ENCODE measurements at regions not wholly inside any gene's neighbourhood (a gene's known extent, or its start where the extent isn't known, plus 50 kb on each side); places are given as distances from the start of the nearest gene placed in this dataset.

DNA sequence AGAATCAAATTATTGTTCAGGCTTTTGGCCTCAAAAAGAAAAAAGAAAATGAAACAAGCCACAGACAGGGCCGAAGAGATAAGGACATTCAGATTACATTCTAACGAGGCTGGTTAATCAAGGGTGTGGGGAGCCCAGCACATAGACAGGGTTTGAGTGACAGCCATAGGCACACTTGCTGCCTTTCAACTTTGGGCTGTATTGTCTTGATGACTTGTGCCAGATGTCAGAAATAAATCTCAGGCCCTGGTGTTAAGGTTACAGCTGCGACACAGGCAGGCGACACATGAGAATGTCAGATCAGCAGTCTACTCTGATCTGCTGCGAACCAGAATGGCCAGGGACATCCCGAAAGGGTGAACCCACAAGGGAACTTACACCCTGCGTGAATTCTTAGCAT, 231.2 kb upstream of the ARRDC4 start:
- ATAC-seq, result no peak
- Mint-ChIP-seq H3K36me3 (no peaks in the 10 kb centered on the region), H3K9me3 (no peaks in the 10 kb centered on the region), H3K27ac (no peak overlapping the region), H3K4me3 (no peak overlapping the region), H3K27me3 (no peaks in the 10 kb centered on the region), H3K4me1 (no peaks in the 10 kb centered on the region)

GRCh38 chr15:97730315-97730714, 230.2 kb upstream of the ARRDC4 start:
- Mint-ChIP-seq H3K36me3 (no peaks in the 10 kb centered on the region), H3K4me1 (no peaks in the 10 kb centered on the region), H3K4me3 (no peak overlapping the region), H3K9me3 (no peaks in the 10 kb centered on the region), H3K27me3 (no peaks in the 10 kb centered on the region), H3K27ac (no peak overlapping the region)
- no peak for ATAC-seq

DNA sequence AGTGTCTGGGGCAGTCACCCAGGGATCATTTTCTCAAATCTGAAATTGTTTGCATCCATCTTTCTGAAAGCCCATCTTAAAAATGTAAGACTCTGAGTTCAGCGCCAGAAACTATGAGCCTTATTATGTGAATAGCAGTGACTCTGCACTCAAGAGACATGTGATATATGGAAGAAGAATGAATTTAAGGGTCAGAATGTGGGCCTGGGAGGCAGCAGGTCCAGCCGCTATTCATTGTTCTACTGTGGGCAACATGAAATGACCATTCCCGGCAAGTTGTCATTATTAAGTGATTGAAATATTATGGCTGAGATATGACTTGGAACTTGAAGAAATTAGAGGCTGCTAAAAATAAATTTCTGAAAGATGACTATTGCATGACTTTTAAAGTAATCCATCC, 228.6 kb upstream of the ARRDC4 start:
- Mint-ChIP-seq H3K27ac (no peak overlapping the region), H3K36me3 (no peaks in the 10 kb centered on the region), H3K4me3 (no peak overlapping the region), H3K27me3 (no peaks in the 10 kb centered on the region), H3K4me1 (no peaks in the 10 kb centered on the region), H3K9me3 (no peaks in the 10 kb centered on the region)
- ATAC-seq, result no peak

DNA sequence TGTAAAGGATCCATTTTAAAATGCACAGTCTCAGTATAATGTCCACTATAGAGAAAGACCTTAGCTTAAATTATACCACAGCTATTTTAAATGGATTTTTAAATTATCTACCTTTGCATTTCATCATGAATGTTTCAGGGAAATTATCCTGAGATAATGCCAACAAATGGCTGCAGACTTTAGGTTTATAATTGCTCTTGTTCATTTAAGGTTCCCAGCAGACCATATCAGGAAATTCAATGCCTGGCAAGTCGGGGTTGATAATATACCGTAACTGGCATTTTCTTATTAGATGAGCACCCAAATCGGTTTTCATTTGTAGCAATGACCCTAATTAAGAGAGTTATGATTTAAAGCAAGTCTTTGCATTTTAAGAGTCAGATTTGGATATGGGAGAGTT, 227.1 kb upstream of the ARRDC4 start:
- no peak for ATAC-seq
- H3K4me1 Mint-ChIP-seq, result no peaks in the 10 kb centered on the region
- no peak overlapping the region for H3K4me3 Mint-ChIP-seq
- H3K36me3 Mint-ChIP-seq, result no peaks in the 10 kb centered on the region
- H3K27me3 Mint-ChIP-seq, result no peaks in the 10 kb centered on the region
- H3K27ac Mint-ChIP-seq, result no peak overlapping the region
- no peaks in the 10 kb centered on the region for H3K9me3 Mint-ChIP-seq

DNA sequence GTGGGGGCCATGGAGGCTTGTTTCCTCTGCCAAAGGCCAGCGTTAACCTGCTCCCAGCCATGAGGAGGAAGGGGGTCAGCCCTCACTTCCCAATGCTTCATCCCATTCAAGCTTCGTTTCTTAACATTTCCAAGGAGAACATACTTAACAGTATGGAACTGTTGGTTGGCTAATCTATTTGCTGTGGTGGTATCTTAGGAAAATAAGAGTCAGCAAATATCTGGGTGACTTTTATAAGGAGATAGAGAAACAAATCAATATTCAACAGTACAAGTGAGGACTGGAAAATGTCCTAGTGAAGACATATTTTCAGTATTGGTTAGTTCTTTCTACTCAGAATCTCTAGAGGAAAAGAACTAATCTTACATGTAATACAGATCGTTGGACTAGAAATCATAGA, 223.8 kb upstream of the ARRDC4 start:
- no peak for ATAC-seq
- Mint-ChIP-seq H3K27me3 (no peaks in the 10 kb centered on the region), H3K9me3 (no peaks in the 10 kb centered on the region), H3K27ac (no peak overlapping the region), H3K4me3 (no peak overlapping the region), H3K36me3 (no peaks in the 10 kb centered on the region), H3K4me1 (no peaks in the 10 kb centered on the region)

GRCh38 chr15:97745481-97746071, 214.9 kb upstream of the ARRDC4 start:
- no peak for ATAC-seq
- Mint-ChIP-seq H3K4me3 (no peak overlapping the region), H3K27ac (no peak overlapping the region), H3K36me3 (no peaks in the 10 kb centered on the region), H3K4me1 (no peaks in the 10 kb centered on the region), H3K9me3 (no peaks in the 10 kb centered on the region), H3K27me3 (peaks cover 3% of the 10 kb centered on the region)

DNA sequence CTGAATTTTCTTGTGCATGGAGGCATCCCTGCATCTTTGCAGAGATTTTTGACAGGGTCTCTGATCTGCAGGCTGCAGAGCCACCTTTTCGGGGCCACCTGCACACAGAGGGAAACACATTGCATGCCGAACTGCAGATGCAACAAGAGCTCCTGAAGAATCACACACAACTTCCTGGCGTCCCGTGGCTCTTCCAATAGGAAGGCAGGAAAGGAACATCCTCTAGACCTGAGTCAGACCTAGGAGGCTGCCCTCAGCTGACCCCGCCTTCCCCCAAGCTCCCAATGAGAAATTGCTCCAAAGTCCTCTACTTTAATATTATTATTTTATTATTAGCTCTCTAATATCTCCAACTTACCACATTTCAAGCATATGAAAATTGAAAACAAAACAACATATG, 213.2 kb upstream of the ARRDC4 start:
- no peak for ATAC-seq
- H3K36me3 Mint-ChIP-seq, result no peaks in the 10 kb centered on the region
- H3K9me3 Mint-ChIP-seq, result no peaks in the 10 kb centered on the region
- H3K27ac Mint-ChIP-seq, result no peak overlapping the region
- H3K27me3 Mint-ChIP-seq, result peaks cover 7% of the 10 kb centered on the region
- H3K4me3 Mint-ChIP-seq, result no peak overlapping the region
- no peaks in the 10 kb centered on the region for H3K4me1 Mint-ChIP-seq

DNA sequence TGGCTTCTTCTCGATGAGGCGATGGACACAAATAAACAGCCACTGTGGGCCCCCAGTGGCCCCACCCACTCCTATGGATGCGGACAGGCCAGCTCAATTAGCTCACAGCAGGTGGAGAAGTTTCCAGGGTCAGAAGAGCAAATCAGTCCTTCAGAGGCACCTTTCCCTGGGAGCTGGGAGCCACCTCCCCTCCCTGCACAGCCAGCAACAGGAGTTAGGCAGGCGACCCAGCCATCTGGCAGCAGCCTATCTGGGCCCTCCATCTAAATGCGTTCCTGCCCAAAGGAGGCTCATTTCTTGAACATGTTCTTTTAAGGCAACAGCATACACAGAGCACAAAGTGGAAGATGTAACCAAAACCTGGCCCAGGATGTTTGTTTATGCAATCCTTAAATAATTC, 211.9 kb upstream of the ARRDC4 start:
- H3K27me3 Mint-ChIP-seq, result peaks cover 7% of the 10 kb centered on the region
- H3K36me3 Mint-ChIP-seq, result no peaks in the 10 kb centered on the region
- H3K9me3 Mint-ChIP-seq, result no peaks in the 10 kb centered on the region
- no peaks in the 10 kb centered on the region for H3K4me1 Mint-ChIP-seq
- no peak for ATAC-seq
- H3K27ac Mint-ChIP-seq, result no peak overlapping the region
- H3K4me3 Mint-ChIP-seq, result no peak overlapping the region

GRCh38 chr15:97750060-97750459, 210.4 kb upstream of the ARRDC4 start:
- no peak for ATAC-seq
- Mint-ChIP-seq H3K36me3 (no peaks in the 10 kb centered on the region), H3K27me3 (peaks cover 7% of the 10 kb centered on the region), H3K4me3 (no peak overlapping the region), H3K27ac (no peak overlapping the region), H3K4me1 (no peaks in the 10 kb centered on the region), H3K9me3 (no peaks in the 10 kb centered on the region)

- ATAC-seq, result no peak
- H3K36me3 Mint-ChIP-seq, result no peaks in the 10 kb centered on the region
- no peak overlapping the region for H3K4me3 Mint-ChIP-seq
- H3K27me3 Mint-ChIP-seq, result peaks cover 2% of the 10 kb centered on the region
- H3K4me1 Mint-ChIP-seq, result no peaks in the 10 kb centered on the region
- no peaks in the 10 kb centered on the region for H3K9me3 Mint-ChIP-seq
- no peak overlapping the region for H3K27ac Mint-ChIP-seq
Observed at GRCh38 chr15:97755726-97756125, 204.8 kb upstream of the ARRDC4 start.

DNA sequence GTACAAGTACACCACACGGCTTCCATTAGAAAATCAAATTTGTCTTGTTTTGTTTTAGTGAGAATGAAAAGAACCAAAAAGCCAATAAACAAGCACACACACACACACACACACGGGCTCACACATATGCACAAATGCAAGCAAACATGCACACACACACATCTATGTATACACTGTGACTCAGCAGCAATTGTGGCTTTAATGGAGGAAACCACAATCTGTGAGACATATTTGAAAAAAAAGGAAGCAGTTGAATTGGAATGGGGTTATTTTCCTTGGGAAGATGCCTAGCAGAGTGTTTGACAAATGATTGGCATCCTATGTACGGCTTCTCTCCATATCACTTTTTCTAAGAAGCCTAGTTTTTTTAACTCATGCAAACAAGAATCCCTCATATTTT, 201.1 kb upstream of the ARRDC4 start:
- no peaks in the 10 kb centered on the region for H3K4me1 Mint-ChIP-seq
- H3K9me3 Mint-ChIP-seq, result peaks cover 2% of the 10 kb centered on the region
- H3K36me3 Mint-ChIP-seq, result no peaks in the 10 kb centered on the region
- H3K4me3 Mint-ChIP-seq, result no peak overlapping the region
- no peak overlapping the region for H3K27ac Mint-ChIP-seq
- ATAC-seq, result no peak
- no peaks in the 10 kb centered on the region for H3K27me3 Mint-ChIP-seq

GRCh38 chr15:97761110-97761509, 199.4 kb upstream of the ARRDC4 start:
- H3K4me3 Mint-ChIP-seq, result no peak overlapping the region
- ATAC-seq, result no peak
- no peak overlapping the region for H3K27ac Mint-ChIP-seq
- H3K36me3 Mint-ChIP-seq, result no peaks in the 10 kb centered on the region
- H3K27me3 Mint-ChIP-seq, result no peaks in the 10 kb centered on the region
- peaks cover 2% of the 10 kb centered on the region for H3K9me3 Mint-ChIP-seq
- H3K4me1 Mint-ChIP-seq, result no peaks in the 10 kb centered on the region

DNA sequence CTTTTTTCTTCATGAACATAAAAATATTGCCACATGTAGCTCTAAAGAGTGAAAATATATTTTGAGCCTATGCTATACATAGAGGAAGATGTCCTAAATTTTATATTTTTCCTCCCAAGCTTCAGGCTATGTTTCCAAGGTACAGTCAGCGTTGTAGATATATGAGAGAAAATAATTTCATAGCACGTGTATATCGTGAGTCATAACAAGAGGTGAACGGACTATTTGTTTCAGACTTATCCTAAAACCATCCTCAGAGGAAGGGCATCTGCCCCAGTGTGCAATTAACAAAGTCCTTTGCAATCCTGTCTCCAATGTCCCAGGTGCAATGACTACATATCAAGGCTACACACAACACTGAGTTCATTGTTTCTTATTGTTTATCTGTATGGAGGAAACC, 177.3 kb upstream of the ARRDC4 start:
- Mint-ChIP-seq H3K9me3 (peaks cover 2% of the 10 kb centered on the region), H3K36me3 (no peaks in the 10 kb centered on the region), H3K27me3 (no peaks in the 10 kb centered on the region), H3K4me1 (no peaks in the 10 kb centered on the region), H3K27ac (no peak overlapping the region), H3K4me3 (no peak overlapping the region)
- ATAC-seq, result no peak

- H3K27me3 Mint-ChIP-seq, result no peaks in the 10 kb centered on the region
- no peak for ATAC-seq
- H3K4me1 Mint-ChIP-seq, result no peaks in the 10 kb centered on the region
- no peaks in the 10 kb centered on the region for H3K36me3 Mint-ChIP-seq
- H3K27ac Mint-ChIP-seq, result no peak overlapping the region
- no peak overlapping the region for H3K4me3 Mint-ChIP-seq
- H3K9me3 Mint-ChIP-seq, result no peaks in the 10 kb centered on the region
Observed at GRCh38 chr15:97786741-97787140, 173.8 kb upstream of the ARRDC4 start.

GRCh38 chr15:97790180-97790579, 170.3 kb upstream of the ARRDC4 start:
- H3K4me3 Mint-ChIP-seq, result no peak overlapping the region
- no peaks in the 10 kb centered on the region for H3K27me3 Mint-ChIP-seq
- H3K9me3 Mint-ChIP-seq, result no peaks in the 10 kb centered on the region
- H3K4me1 Mint-ChIP-seq, result no peaks in the 10 kb centered on the region
- no peaks in the 10 kb centered on the region for H3K36me3 Mint-ChIP-seq
- no peak overlapping the region for H3K27ac Mint-ChIP-seq
- no peak for ATAC-seq

DNA sequence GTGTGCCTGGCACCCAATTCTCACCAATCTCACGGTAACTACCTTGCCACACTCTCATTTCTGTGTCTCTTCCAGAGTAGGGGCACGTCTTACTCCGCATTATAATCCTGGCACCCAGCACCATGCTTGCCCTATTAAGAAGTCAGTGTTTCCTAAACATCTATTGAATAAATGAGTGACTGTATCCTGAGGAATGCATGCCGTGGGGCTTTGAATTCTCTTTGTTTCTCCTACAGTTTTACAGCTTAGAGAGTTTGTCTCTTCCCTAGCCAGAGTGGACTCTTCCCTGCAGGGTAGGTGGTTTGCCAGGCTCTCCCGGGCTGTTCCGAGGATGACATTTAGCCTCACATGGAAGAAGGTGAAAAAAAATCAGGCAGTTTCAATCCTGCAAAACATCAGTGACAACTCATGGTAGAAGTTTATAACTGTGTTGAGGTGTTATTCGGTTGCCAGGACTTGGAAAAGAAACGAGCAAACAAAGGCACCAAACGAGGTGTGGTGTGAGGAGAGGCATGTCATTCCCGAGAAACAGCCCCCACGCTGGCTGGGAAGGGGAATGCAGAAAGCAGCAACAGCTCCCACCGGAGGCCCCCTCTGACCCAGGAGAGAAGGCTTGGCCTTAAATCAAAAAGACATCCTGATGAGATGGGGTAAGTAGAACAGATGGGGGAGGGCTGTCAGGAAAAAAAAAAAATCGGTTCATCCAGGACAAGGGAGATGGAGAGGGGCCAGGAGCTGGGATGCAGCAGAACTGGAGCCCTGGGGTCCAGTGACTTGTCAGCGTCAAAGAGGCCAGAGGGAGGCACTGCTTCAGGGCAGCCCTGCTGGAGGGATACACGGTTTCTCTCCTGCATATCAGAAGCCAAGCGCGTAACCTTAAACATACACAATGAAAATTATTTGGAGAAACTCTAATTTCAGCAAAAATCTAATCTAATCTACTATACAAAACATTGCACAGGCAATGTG, 168.4 kb upstream of the ARRDC4 start:
- no peak overlapping the region for H3K4me3 Mint-ChIP-seq
- no peak for ATAC-seq
- H3K4me1 Mint-ChIP-seq, result no peaks in the 10 kb centered on the region
- H3K27me3 Mint-ChIP-seq, result no peaks in the 10 kb centered on the region
- H3K36me3 Mint-ChIP-seq, result no peaks in the 10 kb centered on the region
- no peaks in the 10 kb centered on the region for H3K9me3 Mint-ChIP-seq
- H3K27ac Mint-ChIP-seq, result no peak overlapping the region

Data from stimulated activated memory B cell treated with anti-CD40 and anti-IgM and Interleukin-4, amounts not matched to agents 10 μg/mL and 1 μg/mL and 100 μg/mL, for 72 hours (primary cell).